HepG2 (cell line): ENCODE measurements at regions not wholly inside any gene's neighbourhood (a gene's known extent, or its start where the extent isn't known, plus 50 kb on each side); places are given as distances from the start of the nearest gene placed in this dataset.

ENCODE experiments used
- FLYWCH1 ChIP-seq: sonication (generic); formaldehyde crosslinking; IDR thresholded peaks from 2 replicates; pipeline ENCODE4 v1.8.1; 2023; ENCODE audit warnings: mild to moderate bottlenecking, missing genetic modification reagents
- FOXP1 ChIP-seq, 2 experiments: fragments of 450-650 bp in 1 of 2; IDR thresholded peaks; 2 replicates each; pipeline ENCODE4 v1.6.1; 2017 to 2018; ENCODE audit warnings: antibody characterized with exemption in 1 of 2
- HNF4G ChIP-seq, 2 experiments: sonication (generic) in 1 of 2; formaldehyde crosslinking in 1 of 2; IDR thresholded peaks; 2 replicates each; pipeline versions ENCODE4 v1.4.0 to v1.6.1; 2011 to 2020; ENCODE audit warnings: borderline replicate concordance in 2 of 2, low read depth in 2 of 2, mild to moderate bottlenecking in 2 of 2, low read length in 1 of 2, missing genetic modification reagents in 1 of 2, moderate library complexity in 1 of 2
- SOX6 ChIP-seq, 2 experiments: fragments of 450-650 bp in 1 of 2; sonication (generic) in 1 of 2; formaldehyde crosslinking in 1 of 2; IDR thresholded peaks; 2 replicates each; pipeline versions ENCODE4 v1.4.0 to v1.6.1; 2017 to 2020; ENCODE audit warnings: antibody characterized with exemption in 1 of 2, mild to moderate bottlenecking in 1 of 2, missing genetic modification reagents in 1 of 2
- SSRP1 ChIP-seq: IDR thresholded peaks from 2 replicates; pipeline ENCODE4 v1.6.1; 2016; ENCODE audit warnings: control low read depth
- ZBTB7B ChIP-seq: sonication (generic); formaldehyde crosslinking; IDR thresholded peaks from 2 replicates; pipeline ENCODE4 v1.4.0; 2020; ENCODE audit warnings: missing genetic modification reagents
- ZNF549 ChIP-seq: sonication (generic); formaldehyde crosslinking; IDR thresholded peaks from 2 replicates; pipeline ENCODE4 v1.5.0; 2020; ENCODE audit warnings: missing genetic modification reagents
- ZNF652 ChIP-seq: IDR thresholded peaks from 2 replicates; pipeline ENCODE4 v1.6.1; 2016; ENCODE audit warnings: low read depth, borderline replicate concordance
- ZNF777 ChIP-seq: sonication (generic); formaldehyde crosslinking; IDR thresholded peaks from 2 replicates; pipeline ENCODE4 v1.4.0; 2020; ENCODE audit warnings: missing genetic modification reagents
- TF ChIP-seq, protein P1 (sequence below): IDR thresholded peaks from 2 replicates; pipeline ENCODE4 v1.6.1; 2016; ENCODE audit warnings: low read depth, missing genetic modification reagents, missing compliant biosample characterization
- TF ChIP-seq, protein P2 (sequence below): sonication (generic); formaldehyde crosslinking; IDR thresholded peaks from 2 replicates; pipeline ENCODE4 v1.4.0; 2020; ENCODE audit warnings: missing genetic modification reagents
- TF ChIP-seq, protein P3 (sequence below): IDR thresholded peaks from 2 replicates; pipeline ENCODE4 v1.4.0; 2020; ENCODE audit warnings: mild to moderate bottlenecking, missing genetic modification reagents
- TF ChIP-seq, protein P4 (sequence below): sonication (generic); formaldehyde crosslinking; IDR thresholded peaks from 2 replicates; pipeline ENCODE4 v1.4.0; 2020; ENCODE audit warnings: missing genetic modification reagents, borderline replicate concordance
- TF ChIP-seq, protein P5 (sequence below): sonication (generic); formaldehyde crosslinking; IDR thresholded peaks from 2 replicates; pipeline ENCODE4 v1.4.0; 2020; ENCODE audit warnings: low read depth, mild to moderate bottlenecking, missing genetic modification reagents

DNA sequence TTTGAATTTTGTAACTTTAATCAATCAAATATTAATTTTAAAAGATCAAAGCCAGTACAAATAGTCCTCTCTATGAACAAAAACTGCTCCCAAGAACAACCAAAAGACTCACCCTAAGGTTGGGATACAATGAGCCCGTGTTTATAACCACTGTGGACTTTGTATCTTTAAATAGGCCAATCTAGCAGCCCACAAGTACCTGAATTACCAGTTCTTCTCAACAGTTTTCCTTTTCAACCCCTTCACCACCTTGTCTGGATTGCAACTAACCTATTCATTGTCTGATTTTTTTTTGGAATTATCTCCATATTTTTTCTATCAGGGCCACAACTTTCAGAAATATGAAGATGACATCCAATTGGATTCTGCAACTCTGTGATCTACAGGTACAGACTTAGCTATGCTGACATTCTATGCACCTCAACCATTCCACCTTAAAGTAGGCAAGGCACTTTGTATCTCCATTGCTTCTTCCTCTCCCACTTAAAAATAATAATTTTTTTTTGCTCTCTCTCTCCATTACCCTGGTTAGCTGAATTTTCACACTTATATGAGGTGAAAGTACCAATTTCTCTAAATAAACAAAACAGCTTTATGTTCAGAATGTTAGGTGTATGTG, 81.9 kb upstream of the MAPRE2 start (continued):
- TF ChIP-seq, protein P1, sequence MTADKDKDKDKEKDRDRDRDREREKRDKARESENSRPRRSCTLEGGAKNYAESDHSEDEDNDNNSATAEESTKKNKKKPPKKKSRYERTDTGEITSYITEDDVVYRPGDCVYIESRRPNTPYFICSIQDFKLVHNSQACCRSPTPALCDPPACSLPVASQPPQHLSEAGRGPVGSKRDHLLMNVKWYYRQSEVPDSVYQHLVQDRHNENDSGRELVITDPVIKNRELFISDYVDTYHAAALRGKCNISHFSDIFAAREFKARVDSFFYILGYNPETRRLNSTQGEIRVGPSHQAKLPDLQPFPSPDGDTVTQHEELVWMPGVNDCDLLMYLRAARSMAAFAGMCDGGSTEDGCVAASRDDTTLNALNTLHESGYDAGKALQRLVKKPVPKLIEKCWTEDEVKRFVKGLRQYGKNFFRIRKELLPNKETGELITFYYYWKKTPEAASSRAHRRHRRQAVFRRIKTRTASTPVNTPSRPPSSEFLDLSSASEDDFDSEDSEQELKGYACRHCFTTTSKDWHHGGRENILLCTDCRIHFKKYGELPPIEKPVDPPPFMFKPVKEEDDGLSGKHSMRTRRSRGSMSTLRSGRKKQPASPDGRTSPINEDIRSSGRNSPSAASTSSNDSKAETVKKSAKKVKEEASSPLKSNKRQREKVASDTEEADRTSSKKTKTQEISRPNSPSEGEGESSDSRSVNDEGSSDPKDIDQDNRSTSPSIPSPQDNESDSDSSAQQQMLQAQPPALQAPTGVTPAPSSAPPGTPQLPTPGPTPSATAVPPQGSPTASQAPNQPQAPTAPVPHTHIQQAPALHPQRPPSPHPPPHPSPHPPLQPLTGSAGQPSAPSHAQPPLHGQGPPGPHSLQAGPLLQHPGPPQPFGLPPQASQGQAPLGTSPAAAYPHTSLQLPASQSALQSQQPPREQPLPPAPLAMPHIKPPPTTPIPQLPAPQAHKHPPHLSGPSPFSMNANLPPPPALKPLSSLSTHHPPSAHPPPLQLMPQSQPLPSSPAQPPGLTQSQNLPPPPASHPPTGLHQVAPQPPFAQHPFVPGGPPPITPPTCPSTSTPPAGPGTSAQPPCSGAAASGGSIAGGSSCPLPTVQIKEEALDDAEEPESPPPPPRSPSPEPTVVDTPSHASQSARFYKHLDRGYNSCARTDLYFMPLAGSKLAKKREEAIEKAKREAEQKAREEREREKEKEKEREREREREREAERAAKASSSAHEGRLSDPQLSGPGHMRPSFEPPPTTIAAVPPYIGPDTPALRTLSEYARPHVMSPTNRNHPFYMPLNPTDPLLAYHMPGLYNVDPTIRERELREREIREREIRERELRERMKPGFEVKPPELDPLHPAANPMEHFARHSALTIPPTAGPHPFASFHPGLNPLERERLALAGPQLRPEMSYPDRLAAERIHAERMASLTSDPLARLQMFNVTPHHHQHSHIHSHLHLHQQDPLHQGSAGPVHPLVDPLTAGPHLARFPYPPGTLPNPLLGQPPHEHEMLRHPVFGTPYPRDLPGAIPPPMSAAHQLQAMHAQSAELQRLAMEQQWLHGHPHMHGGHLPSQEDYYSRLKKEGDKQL: 0 out of 2 replicates have a peak, but pooled peaks have one; percentile 25
- TF ChIP-seq SOX6 (IDR thresholded peaks at IDR 0.05) (no peak), SOX6 (CRISPR knock-in tag; IDR thresholded peaks at IDR 0.05) (peak; percentile 65; the same call in 1 of the 2 replicates), ZNF652 (CRISPR knock-in tag) (peak; percentile 52; the same call in 1 of the 2 replicates), ZNF549 (no peak), ZNF777 (CRISPR knock-in tag) (no peak), FLYWCH1 (CRISPR knock-in tag) (no peak), ZBTB7B (CRISPR knock-in tag) (no peak), SSRP1 (CRISPR knock-in tag) (no peak), FOXP1 (IDR thresholded peaks at IDR 0.05) (no peak), FOXP1 (CRISPR knock-in tag; IDR thresholded peaks at IDR 0.05) (peak; percentile 43; the same call in 1 of the 2 replicates), HNF4G (IDR thresholded peaks at IDR 0.05; ENCODE audit: borderline replicate concordance, low read depth, low read length) (peak; percentile 82), HNF4G (CRISPR knock-in tag; IDR thresholded peaks at IDR 0.05; ENCODE audit: borderline replicate concordance, low read depth) (no peak)
- TF ChIP-seq, protein P2, sequence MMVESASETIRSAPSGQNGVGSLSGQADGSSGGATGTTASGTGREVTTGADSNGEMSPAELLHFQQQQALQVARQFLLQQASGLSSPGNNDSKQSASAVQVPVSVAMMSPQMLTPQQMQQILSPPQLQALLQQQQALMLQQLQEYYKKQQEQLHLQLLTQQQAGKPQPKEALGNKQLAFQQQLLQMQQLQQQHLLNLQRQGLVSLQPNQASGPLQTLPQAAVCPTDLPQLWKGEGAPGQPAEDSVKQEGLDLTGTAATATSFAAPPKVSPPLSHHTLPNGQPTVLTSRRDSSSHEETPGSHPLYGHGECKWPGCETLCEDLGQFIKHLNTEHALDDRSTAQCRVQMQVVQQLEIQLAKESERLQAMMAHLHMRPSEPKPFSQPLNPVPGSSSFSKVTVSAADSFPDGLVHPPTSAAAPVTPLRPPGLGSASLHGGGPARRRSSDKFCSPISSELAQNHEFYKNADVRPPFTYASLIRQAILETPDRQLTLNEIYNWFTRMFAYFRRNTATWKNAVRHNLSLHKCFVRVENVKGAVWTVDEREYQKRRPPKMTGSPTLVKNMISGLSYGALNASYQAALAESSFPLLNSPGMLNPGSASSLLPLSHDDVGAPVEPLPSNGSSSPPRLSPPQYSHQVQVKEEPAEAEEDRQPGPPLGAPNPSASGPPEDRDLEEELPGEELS (CRISPR knock-in tag): peak; percentile 43
- TF ChIP-seq, protein P3, sequence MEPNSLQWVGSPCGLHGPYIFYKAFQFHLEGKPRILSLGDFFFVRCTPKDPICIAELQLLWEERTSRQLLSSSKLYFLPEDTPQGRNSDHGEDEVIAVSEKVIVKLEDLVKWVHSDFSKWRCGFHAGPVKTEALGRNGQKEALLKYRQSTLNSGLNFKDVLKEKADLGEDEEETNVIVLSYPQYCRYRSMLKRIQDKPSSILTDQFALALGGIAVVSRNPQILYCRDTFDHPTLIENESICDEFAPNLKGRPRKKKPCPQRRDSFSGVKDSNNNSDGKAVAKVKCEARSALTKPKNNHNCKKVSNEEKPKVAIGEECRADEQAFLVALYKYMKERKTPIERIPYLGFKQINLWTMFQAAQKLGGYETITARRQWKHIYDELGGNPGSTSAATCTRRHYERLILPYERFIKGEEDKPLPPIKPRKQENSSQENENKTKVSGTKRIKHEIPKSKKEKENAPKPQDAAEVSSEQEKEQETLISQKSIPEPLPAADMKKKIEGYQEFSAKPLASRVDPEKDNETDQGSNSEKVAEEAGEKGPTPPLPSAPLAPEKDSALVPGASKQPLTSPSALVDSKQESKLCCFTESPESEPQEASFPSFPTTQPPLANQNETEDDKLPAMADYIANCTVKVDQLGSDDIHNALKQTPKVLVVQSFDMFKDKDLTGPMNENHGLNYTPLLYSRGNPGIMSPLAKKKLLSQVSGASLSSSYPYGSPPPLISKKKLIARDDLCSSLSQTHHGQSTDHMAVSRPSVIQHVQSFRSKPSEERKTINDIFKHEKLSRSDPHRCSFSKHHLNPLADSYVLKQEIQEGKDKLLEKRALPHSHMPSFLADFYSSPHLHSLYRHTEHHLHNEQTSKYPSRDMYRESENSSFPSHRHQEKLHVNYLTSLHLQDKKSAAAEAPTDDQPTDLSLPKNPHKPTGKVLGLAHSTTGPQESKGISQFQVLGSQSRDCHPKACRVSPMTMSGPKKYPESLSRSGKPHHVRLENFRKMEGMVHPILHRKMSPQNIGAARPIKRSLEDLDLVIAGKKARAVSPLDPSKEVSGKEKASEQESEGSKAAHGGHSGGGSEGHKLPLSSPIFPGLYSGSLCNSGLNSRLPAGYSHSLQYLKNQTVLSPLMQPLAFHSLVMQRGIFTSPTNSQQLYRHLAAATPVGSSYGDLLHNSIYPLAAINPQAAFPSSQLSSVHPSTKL: peak; percentile 86
- TF ChIP-seq, protein P4, sequence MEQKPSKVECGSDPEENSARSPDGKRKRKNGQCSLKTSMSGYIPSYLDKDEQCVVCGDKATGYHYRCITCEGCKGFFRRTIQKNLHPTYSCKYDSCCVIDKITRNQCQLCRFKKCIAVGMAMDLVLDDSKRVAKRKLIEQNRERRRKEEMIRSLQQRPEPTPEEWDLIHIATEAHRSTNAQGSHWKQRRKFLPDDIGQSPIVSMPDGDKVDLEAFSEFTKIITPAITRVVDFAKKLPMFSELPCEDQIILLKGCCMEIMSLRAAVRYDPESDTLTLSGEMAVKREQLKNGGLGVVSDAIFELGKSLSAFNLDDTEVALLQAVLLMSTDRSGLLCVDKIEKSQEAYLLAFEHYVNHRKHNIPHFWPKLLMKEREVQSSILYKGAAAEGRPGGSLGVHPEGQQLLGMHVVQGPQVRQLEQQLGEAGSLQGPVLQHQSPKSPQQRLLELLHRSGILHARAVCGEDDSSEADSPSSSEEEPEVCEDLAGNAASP (CRISPR knock-in tag): peak; percentile 34; the same call in 1 of the 2 replicates
- TF ChIP-seq, protein P5, sequence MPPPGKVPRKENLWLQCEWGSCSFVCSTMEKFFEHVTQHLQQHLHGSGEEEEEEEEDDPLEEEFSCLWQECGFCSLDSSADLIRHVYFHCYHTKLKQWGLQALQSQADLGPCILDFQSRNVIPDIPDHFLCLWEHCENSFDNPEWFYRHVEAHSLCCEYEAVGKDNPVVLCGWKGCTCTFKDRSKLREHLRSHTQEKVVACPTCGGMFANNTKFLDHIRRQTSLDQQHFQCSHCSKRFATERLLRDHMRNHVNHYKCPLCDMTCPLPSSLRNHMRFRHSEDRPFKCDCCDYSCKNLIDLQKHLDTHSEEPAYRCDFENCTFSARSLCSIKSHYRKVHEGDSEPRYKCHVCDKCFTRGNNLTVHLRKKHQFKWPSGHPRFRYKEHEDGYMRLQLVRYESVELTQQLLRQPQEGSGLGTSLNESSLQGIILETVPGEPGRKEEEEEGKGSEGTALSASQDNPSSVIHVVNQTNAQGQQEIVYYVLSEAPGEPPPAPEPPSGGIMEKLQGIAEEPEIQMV (CRISPR knock-in tag): no peak
